Nephron (organoid): ENCODE measurements at regions not wholly inside any gene's neighbourhood (a gene's known extent, or its start where the extent isn't known, plus 50 kb on each side); places are given as distances from the start of the nearest gene placed in this dataset.
A peak's percentile ranks its signal among the peaks of the same experiment; 100 is the strongest.

Experiments
- H3K27ac Mint-ChIP-seq, 3 experiments: 2 replicates each; pipeline ENCODE4 v1.8.0; 2020; ENCODE audit warnings: mixed read lengths in 3 of 3, mild to moderate bottlenecking in 2 of 3, moderate library complexity in 1 of 3
- H3K27me3 Mint-ChIP-seq: 2 replicates; pipeline ENCODE4 v1.8.0; 2021; ENCODE audit warnings: low read depth, mild to moderate bottlenecking, moderate library complexity, mixed read lengths
- H3K36me3 Mint-ChIP-seq: 2 replicates; pipeline ENCODE4 v1.8.0; 2020; ENCODE audit warnings: low read depth, mixed read lengths
- H3K4me1 Mint-ChIP-seq: 2 replicates; pipeline ENCODE4 v1.8.0; 2020; ENCODE audit warnings: mixed read lengths
- H3K4me3 Mint-ChIP-seq, 3 experiments: 2 replicates each; pipeline ENCODE4 v1.8.0; 2020; ENCODE audit warnings: mild to moderate bottlenecking in 3 of 3, mixed read lengths in 3 of 3, moderate library complexity in 2 of 3
- H3K9me3 Mint-ChIP-seq: 2 replicates; pipeline ENCODE4 v1.8.0; 2020; ENCODE audit warnings: mixed read lengths
- TF ChIP-seq, protein P1 (sequence below), 3 experiments: fragments of 200-600 bp; sonication (generic); IDR thresholded peaks; one replicate each; pipeline ENCODE4 v1.5.0; 2021; ENCODE audit warnings: antibody characterized with exemption in 3 of 3; ENCODE audit not compliant: unreplicated experiment in 3 of 3

DNA sequence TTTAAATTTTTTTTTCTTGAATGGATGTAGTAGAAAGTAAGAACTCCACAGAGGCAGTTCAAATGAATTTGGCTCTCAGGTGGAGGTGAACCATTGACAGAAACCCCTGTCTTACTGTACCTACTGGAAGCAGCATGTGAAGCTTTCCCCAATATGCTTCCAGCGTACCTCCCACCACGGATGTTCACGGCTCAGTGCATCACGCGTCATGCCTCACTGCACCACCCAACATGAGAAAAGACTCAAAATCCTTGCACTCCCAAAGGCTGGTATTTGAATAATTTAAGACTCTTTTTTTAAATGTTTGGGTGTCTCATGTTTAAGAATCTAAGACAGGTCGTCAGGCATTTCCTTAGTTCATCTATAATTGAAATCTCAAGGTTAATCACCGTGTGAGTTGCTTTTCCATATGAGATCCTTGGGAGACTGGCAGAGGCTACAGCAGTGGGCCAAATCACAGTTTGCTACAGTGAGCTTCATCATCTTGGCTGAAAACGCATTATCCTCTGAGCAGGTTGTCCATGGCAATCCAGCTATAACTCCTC, 846.4 kb downstream of the DCDC2C start:
- Mint-ChIP-seq H3K4me1 (peaks cover 18% of the 10 kb centered on the region), H3K36me3 (no peaks in the 10 kb centered on the region), H3K9me3 (no peaks in the 10 kb centered on the region), H3K4me3 (no peak overlapping the region), H3K27me3 (no peaks in the 10 kb centered on the region), H3K27ac (peak overlapping the region in 1 of 3 experiments; percentile 24)
- TF ChIP-seq, protein P1, sequence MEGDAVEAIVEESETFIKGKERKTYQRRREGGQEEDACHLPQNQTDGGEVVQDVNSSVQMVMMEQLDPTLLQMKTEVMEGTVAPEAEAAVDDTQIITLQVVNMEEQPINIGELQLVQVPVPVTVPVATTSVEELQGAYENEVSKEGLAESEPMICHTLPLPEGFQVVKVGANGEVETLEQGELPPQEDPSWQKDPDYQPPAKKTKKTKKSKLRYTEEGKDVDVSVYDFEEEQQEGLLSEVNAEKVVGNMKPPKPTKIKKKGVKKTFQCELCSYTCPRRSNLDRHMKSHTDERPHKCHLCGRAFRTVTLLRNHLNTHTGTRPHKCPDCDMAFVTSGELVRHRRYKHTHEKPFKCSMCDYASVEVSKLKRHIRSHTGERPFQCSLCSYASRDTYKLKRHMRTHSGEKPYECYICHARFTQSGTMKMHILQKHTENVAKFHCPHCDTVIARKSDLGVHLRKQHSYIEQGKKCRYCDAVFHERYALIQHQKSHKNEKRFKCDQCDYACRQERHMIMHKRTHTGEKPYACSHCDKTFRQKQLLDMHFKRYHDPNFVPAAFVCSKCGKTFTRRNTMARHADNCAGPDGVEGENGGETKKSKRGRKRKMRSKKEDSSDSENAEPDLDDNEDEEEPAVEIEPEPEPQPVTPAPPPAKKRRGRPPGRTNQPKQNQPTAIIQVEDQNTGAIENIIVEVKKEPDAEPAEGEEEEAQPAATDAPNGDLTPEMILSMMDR (IDR thresholded peaks at IDR 0.05; ENCODE audit: unreplicated experiment in 3 of 3), result no peak

DNA sequence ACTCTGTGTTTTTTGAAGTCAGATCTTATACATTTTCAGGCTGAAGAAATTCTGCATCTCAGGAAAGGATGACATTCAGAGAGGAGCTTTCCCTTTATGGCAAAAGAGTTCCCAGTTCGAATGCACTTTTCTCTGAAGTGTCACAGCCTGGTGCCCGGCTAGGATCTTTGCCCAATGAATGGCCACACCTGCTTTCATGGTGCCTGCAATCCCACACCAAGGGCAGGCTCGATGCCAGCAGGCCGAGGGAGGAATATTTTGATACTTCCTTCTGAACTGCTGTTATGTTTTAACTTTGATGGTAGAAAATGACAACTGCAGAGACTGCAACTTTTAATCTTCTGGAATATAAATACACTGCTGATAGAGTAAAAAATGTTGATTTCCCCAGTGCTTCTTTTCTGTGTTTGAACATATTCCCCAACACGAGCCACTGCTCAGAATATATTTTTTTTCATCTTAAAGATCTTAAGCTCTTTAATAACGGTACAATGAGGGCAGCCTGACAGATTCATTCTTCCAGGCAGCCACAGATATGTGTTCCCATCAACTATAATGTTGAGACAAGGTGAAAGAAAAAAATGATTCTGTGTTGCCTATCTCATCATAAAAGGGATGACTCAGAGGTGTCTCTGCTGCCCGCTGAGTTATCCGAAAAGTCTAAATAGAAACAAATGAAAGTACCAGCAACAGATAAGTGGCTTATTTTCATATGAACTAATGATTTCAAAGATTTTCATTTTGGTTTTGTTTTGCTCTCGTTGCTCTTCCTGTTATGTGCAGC, 848.5 kb downstream of the DCDC2C start:
- no peaks in the 10 kb centered on the region for H3K9me3 Mint-ChIP-seq
- TF ChIP-seq, protein P1 (IDR thresholded peaks at IDR 0.05; ENCODE audit: unreplicated experiment in 3 of 3), result no peak
- H3K27ac Mint-ChIP-seq, result peak overlapping the region in 2 of 3 experiments; percentile 40 to 42
- H3K36me3 Mint-ChIP-seq, result no peaks in the 10 kb centered on the region
- H3K27me3 Mint-ChIP-seq, result no peaks in the 10 kb centered on the region
- H3K4me3 Mint-ChIP-seq, result no peak overlapping the region
- peaks cover 18% of the 10 kb centered on the region for H3K4me1 Mint-ChIP-seq

DNA sequence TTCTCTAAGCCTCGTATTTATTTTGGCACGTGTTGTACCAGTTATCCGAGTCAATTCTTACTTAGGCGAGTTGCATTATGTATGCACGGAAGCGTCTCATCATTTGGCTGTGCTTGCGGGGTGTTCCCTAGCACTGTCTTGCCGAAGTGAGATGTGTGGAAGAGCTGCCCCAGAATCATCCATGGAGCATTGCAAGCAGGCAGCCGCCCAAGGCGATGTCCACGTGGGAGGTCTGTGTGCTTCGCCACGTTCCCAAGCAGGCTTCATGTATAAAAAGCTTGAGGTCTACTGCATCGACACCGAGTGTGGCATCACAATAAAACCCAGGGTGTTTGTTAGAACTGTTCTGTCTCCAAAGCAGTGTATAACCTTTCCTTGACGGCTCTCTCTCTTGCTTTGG, 849.9 kb downstream of the DCDC2C start:
- Mint-ChIP-seq H3K36me3 (no peaks in the 10 kb centered on the region), H3K9me3 (no peaks in the 10 kb centered on the region), H3K4me1 (peaks cover 18% of the 10 kb centered on the region), H3K27me3 (no peaks in the 10 kb centered on the region), H3K4me3 (peak overlapping the region in 2 of 3 experiments; percentile 2 to 22), H3K27ac (peak overlapping the region in 2 of 3 experiments; percentile 20 to 71)
- TF ChIP-seq, protein P1 (IDR thresholded peaks at IDR 0.05; ENCODE audit: unreplicated experiment in 3 of 3), result no peak

DNA sequence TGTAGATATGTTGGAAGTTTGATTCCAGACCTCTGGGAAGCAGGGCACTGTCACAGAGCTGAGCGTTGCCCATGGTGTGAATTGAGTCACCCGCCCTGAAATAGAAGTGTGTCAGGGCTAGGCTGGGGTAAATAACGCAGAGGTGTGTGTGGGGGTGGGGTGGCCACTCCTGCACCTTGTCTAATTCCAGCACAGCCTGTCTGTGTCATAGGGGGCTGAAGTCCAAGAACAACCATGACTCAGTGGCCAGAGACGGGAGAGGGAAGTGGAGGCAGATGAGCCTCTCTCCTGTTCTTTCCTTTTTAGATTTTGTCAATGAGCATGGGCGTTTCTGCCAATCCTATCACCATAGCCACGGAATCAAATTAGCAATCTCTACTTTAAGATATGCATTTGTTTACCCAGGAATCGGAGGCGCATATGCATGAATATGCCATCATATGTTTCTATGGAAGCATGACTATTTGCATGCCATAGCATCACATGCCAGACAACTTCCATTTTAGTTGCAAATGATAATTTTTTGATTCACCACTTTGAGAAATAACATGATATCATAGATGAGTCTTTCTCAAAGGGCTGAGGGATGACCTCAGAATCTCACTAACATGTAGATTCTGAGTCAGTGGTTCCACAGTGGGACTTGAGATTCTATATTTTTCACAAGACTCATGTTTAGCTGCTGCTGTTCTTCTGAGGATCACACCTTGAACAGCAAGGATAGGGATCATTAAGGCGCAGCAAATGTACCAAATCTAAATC, 852.9 kb downstream of the DCDC2C start:
- Mint-ChIP-seq H3K4me3 (no peak overlapping the region), H3K9me3 (no peaks in the 10 kb centered on the region), H3K27me3 (no peaks in the 10 kb centered on the region), H3K36me3 (no peaks in the 10 kb centered on the region), H3K4me1 (peaks cover 18% of the 10 kb centered on the region), H3K27ac (no peak overlapping the region)
- TF ChIP-seq, protein P1 (IDR thresholded peaks at IDR 0.05; ENCODE audit: unreplicated experiment in 3 of 3), result no peak

DNA sequence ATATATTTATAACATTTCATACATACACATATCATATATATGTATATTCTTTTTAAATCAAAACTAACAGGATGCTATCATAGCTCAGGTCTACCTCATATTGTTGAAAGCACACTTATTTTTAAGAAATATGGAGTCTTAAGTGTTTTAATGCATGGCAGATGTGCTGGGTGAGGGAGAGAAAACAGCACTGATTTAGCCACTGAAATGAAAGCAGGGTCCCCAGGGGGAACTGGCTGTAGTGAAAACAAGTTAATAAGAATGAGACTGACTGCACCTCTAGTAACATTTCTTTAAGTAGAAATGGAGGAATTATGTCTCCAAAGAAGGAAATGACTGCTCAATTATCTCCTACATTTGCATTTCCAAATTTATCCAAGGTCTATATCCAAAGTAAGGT, 857.8 kb downstream of the DCDC2C start:
- H3K27me3 Mint-ChIP-seq, result no peaks in the 10 kb centered on the region
- H3K4me1 Mint-ChIP-seq, result no peaks in the 10 kb centered on the region
- H3K36me3 Mint-ChIP-seq, result no peaks in the 10 kb centered on the region
- H3K9me3 Mint-ChIP-seq, result peaks cover 8% of the 10 kb centered on the region
- no peak overlapping the region for H3K27ac Mint-ChIP-seq
- TF ChIP-seq, protein P1 (IDR thresholded peaks at IDR 0.05; ENCODE audit: unreplicated experiment in 3 of 3), result no peak
- no peak overlapping the region for H3K4me3 Mint-ChIP-seq
